SH-SY5Y (cell line): ENCODE measurements at regions not wholly inside any gene's neighbourhood (a gene's known extent, or its start where the extent isn't known, plus 50 kb on each side); places are given as distances from the start of the nearest gene placed in this dataset.

ENCODE experiments used
- GATA2 ChIP-seq: IDR thresholded peaks from 2 replicates; pipeline ENCODE4 v1.6.1; 2011; ENCODE audit warnings: mild to moderate bottlenecking, low read depth, low read length
- GATA3 ChIP-seq: IDR thresholded peaks from 2 replicates; pipeline ENCODE4 v1.6.1; 2011; ENCODE audit warnings: low read depth, mild to moderate bottlenecking, low read length, moderate library complexity

GRCh38 chr14:87824266-87824665, 168.7 kb downstream of the GALC start:
- no peak for TF ChIP-seq GATA2
- TF ChIP-seq GATA3, result no peak
